Testis (tissue), 2 donors: ENCODE measurements at regions not wholly inside any gene's neighbourhood (a gene's known extent, or its start where the extent isn't known, plus 50 kb on each side); places are given as distances from the start of the nearest gene placed in this dataset.

ENCODE experiments used
- DNase-seq: peaks from one replicate; pipeline ENCODE4 v3.0.0-alpha.2; 2019
- H3K27ac ChIP-seq, 2 donors: fragments of 200-600 bp; sonication (generic); one replicate each; pipeline ENCODE4 v1.5.1; 2019
- H3K27me3 ChIP-seq: fragments of 200-600 bp; sonication (generic); one replicate; pipeline ENCODE4 v1.5.1; 2019
- H3K36me3 ChIP-seq: fragments of 200-600 bp; sonication (generic); one replicate; pipeline ENCODE4 v1.5.1; 2017; ENCODE audit warnings: low read depth; ENCODE audit errors: missing control alignments
- H3K4me1 ChIP-seq: fragments of 200-600 bp; sonication (generic); one replicate; pipeline ENCODE4 v1.5.1; 2019
- H3K4me3 ChIP-seq, 2 donors: fragments of 200-600 bp; sonication (generic); one replicate each; pipeline ENCODE4 v1.5.1; 2017 to 2019
- H3K9me3 ChIP-seq: fragments of 200-600 bp; sonication (generic); one replicate; pipeline ENCODE4 v1.5.1; 2017
- CTCF ChIP-seq, 3 experiments: fragments of 450-650 bp in 2 of 3; fragments of 200-600 bp in 1 of 3; sonication (generic) in 1 of 3; IDR thresholded peaks; one replicate each; pipeline ENCODE4 v1.5.1; 2016 to 2019; ENCODE audit warnings: antibody characterized with exemption in 3 of 3, mild to moderate bottlenecking in 2 of 3, moderate library complexity in 1 of 3
- POLR2A ChIP-seq: fragments of 450-650 bp; IDR thresholded peaks from one replicate; pipeline ENCODE4 v1.6.1; 2017; ENCODE audit warnings: antibody characterized with exemption, mild to moderate bottlenecking, moderate library complexity
- WGBS, 2 donors: methylation state at CpG; one replicate each; pipeline ENCODE4 v1.1.5; 2018; 5-methylcytosine and 5-hydroxymethylcytosine counted together
- intact Hi-C: fragments of 100-400 bp; cut with DNase I; formaldehyde crosslinking; loops from one replicate; pipeline ENCODE4 v1.15.1; 2023; ENCODE audit warnings: low total_unique reads

DNA sequence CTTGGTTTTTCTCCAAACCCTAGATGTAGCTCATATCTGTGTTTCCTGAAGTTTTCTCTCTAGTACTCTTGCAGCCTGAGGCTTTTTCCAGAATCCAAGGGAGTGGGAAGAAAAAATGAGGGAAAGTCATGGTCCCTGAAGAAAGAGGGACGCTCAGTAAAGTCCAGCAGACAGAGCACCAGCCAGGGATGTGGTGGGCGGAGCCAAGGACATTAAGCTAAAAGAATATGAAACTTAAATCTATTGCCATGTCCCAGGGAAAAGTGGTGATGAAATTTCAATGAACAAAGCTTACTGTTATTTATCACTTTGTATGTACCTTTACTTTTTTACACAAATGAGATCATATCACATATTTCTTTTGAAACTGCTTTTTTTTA is 430.2 kb downstream of the USP25 start:
- DNase-seq: no peak
- no peaks in the 10 kb centered on the region for H3K27me3 ChIP-seq
- 86 to 92% methylated on average over 2 of the region's 2 CpGs for WGBS, 2 donors
- no peak for TF ChIP-seq POLR2A
- no peak for TF ChIP-seq CTCF (IDR thresholded peaks at IDR 0.05)
- intact Hi-C loops: no loop called here
- H3K36me3 ChIP-seq: no peaks in the 10 kb centered on the region
- no peaks in the 10 kb centered on the region for H3K4me1 ChIP-seq
- H3K27ac ChIP-seq: no peak overlapping the region
- H3K4me3 ChIP-seq: no peak overlapping the region
- H3K9me3 ChIP-seq: no peaks in the 10 kb centered on the region

GRCh38 chr21:16162953-16163352 is 433.2 kb downstream of the USP25 start:
- WGBS, 2 donors: 79 to 84% methylated on average over 2 of the region's 2 CpGs
- no peaks in the 10 kb centered on the region for H3K4me1 ChIP-seq
- no peak for DNase-seq
- no peak overlapping the region for H3K27ac ChIP-seq
- H3K4me3 ChIP-seq: no peak overlapping the region
- intact Hi-C loops: no loop called here
- H3K9me3 ChIP-seq: no peaks in the 10 kb centered on the region
- H3K27me3 ChIP-seq: no peaks in the 10 kb centered on the region
- no peaks in the 10 kb centered on the region for H3K36me3 ChIP-seq
- no peak for TF ChIP-seq POLR2A
- TF ChIP-seq CTCF (IDR thresholded peaks at IDR 0.05): no peak

- no peak overlapping the region for H3K4me3 ChIP-seq
- intact Hi-C loops: no loop called here
- H3K9me3 ChIP-seq: no peaks in the 10 kb centered on the region
- no peak for DNase-seq
- no peak for TF ChIP-seq CTCF (IDR thresholded peaks at IDR 0.05)
- no peak for TF ChIP-seq POLR2A
- H3K27ac ChIP-seq: no peak overlapping the region
- H3K27me3 ChIP-seq: no peaks in the 10 kb centered on the region
- 79 to 82% methylated on average over 4 of the region's 4 CpGs for WGBS, 2 donors
- H3K4me1 ChIP-seq: no peaks in the 10 kb centered on the region
- H3K36me3 ChIP-seq: no peaks in the 10 kb centered on the region
Observed at GRCh38 chr21:16169102-16169511, 439.3 kb downstream of the USP25 start.

- Histone ChIP-seq H3K4me3 (no peak overlapping the region), H3K9me3 (no peaks in the 10 kb centered on the region), H3K27ac (no peak overlapping the region), H3K4me1 (no peaks in the 10 kb centered on the region), H3K27me3 (no peaks in the 10 kb centered on the region), H3K36me3 (no peaks in the 10 kb centered on the region)
- intact Hi-C loops: no loop called here
- 72 to 86% methylated on average over 1 of the region's 1 CpG for WGBS, 2 donors
- no peak for DNase-seq
- TF ChIP-seq POLR2A: no peak
- no peak for TF ChIP-seq CTCF (IDR thresholded peaks at IDR 0.05)
Observed at GRCh38 chr21:16169779-16170178, 440.0 kb downstream of the USP25 start.

DNA sequence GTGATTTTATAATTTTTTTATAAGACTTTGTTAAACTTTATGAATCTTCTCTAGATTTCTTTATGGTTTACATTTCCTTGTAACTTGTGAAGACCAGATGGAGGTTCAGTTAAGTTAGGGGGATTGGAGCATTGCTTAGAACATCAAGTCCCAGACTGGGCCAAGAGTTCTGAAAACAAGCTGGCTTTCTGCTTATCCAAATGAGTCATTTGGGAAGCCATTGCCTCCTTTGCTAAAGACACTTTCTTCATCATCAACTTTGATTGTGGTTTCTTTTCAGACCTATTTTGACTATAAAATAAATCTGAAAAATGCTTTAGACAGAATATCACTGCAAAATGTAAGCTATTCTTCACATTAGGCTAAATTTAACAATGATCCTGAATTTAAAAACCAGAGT is 446.8 kb downstream of the USP25 start:
- H3K27ac ChIP-seq: no peak overlapping the region
- no peak for TF ChIP-seq CTCF (IDR thresholded peaks at IDR 0.05)
- no peak for TF ChIP-seq POLR2A

More for the DNA sequence above, 446.8 kb downstream of the USP25 start:
- Histone ChIP-seq H3K9me3 (no peaks in the 10 kb centered on the region), H3K4me1 (peaks cover 4% of the 10 kb centered on the region), H3K36me3 (no peaks in the 10 kb centered on the region), H3K27me3 (no peaks in the 10 kb centered on the region), H3K4me3 (no peak overlapping the region)
- intact Hi-C loops: no loop called here
- no peak for DNase-seq
